NCI-H2107 treated with DMSO at 0.1 percent for 48 hours (cell line): ENCODE measurements at regions not wholly inside any gene's neighbourhood (a gene's known extent, or its start where the extent isn't known, plus 50 kb on each side); places are given as distances from the start of the nearest gene placed in this dataset.

Experiments
- DNase-seq: peaks from one replicate; lab custom pipeline; 2025; ENCODE audit not compliant: unreplicated experiment; lab: John Stamatoyannopoulos, UW

GRCh38 chr12:11946161-11946560, 124.6 kb upstream of the BCL2L14 start:
- DNase-seq = no peak

- no peak for DNase-seq
Measured at GRCh38 chr12:11947213-11947612, 123.5 kb upstream of the BCL2L14 start.

- no peak for DNase-seq
Measured at GRCh38 chr12:11949738-11950411, 120.9 kb upstream of the BCL2L14 start.

- no peak for DNase-seq
Measured at GRCh38 chr12:11951209-11951608, 119.5 kb upstream of the BCL2L14 start.

GRCh38 chr12:11953523-11953922, 117.2 kb upstream of the BCL2L14 start:
- no peak for DNase-seq

- DNase-seq = no peak
Measured at GRCh38 chr12:11954181-11954580, 116.6 kb upstream of the BCL2L14 start.

- DNase-seq = no peak
Measured at GRCh38 chr12:11958221-11959091, 112.3 kb upstream of the BCL2L14 start.

GRCh38 chr12:11959117-11959823, 111.5 kb upstream of the BCL2L14 start:
- DNase-seq = no peak

- no peak for DNase-seq
Measured at GRCh38 chr12:11960646-11961045, 110.1 kb upstream of the BCL2L14 start.

- DNase-seq = no peak
Measured at GRCh38 chr12:11961686-11962085, 109.1 kb upstream of the BCL2L14 start.

- no peak for DNase-seq
Measured at GRCh38 chr12:11962860-11963259, 107.9 kb upstream of the BCL2L14 start.

GRCh38 chr12:11963841-11964471, 106.8 kb upstream of the BCL2L14 start:
- no peak for DNase-seq

- DNase-seq = no peak
Measured at GRCh38 chr12:11965258-11965910, 105.4 kb upstream of the BCL2L14 start.

- no peak for DNase-seq
Measured at GRCh38 chr12:11967376-11968047, 103.2 kb upstream of the BCL2L14 start.

GRCh38 chr12:11968048-11968383, 102.7 kb upstream of the BCL2L14 start:
- no peak for DNase-seq

GRCh38 chr12:11968516-11968915, 102.2 kb upstream of the BCL2L14 start:
- no peak for DNase-seq

GRCh38 chr12:11969437-11970154, 101.1 kb upstream of the BCL2L14 start:
- no peak for DNase-seq

- DNase-seq = no peak
Measured at GRCh38 chr12:11970155-11970520, 100.6 kb upstream of the BCL2L14 start.

GRCh38 chr12:11973396-11973795, 97.3 kb upstream of the BCL2L14 start:
- DNase-seq = no peak

GRCh38 chr12:11976005-11976404, 94.7 kb upstream of the BCL2L14 start:
- no peak for DNase-seq
